Endothelial cell of umbilical vein (primary cell): ENCODE measurements at regions not wholly inside any gene's neighbourhood (a gene's known extent, or its start where the extent isn't known, plus 50 kb on each side); places are given as distances from the start of the nearest gene placed in this dataset.

Source experiments
- BruUV-seq: library from RNA; stranded (reverse); fragments of 400-500 nt; replicated peaks from 2 replicates; lab custom pipeline; 2021; lab: Mats Ljungman, UMichigan
- CTCF ChIA-PET: fragments of 300-600, 350-600 bp; sonication (Branson Sonifier 250); formaldehyde crosslinking; loops from one replicate; lab custom pipeline; 2021; ENCODE audit warnings: antibody characterized with exemption, inconsistent platforms; lab: Charles Lee
- POLR2A ChIA-PET: fragments of 300-600, 350-600 bp; sonication (Branson Sonifier 250); formaldehyde crosslinking; loops from one replicate; lab custom pipeline; 2021; ENCODE audit warnings: antibody characterized with exemption, inconsistent platforms; lab: Charles Lee
- DNase-seq: peaks from one replicate; pipeline ENCODE4 v3.0.0-alpha.2; 2011; ENCODE audit warnings: low read depth, low spot score
- FAIRE-seq: peaks from 2 replicates; lab custom pipeline; 2011; peaks lifted over from hg19 to GRCh38; lab: Jason Lieb, UNC
- H2AFZ ChIP-seq: 2 replicates; pipeline ENCODE4 v1.6.0; 2012; ENCODE audit warnings: low read depth, low read length, control low read depth, inconsistent platforms
- H3K27ac ChIP-seq: 2 replicates; pipeline ENCODE4 v1.5.1; 2011; ENCODE audit warnings: low read depth, mild to moderate bottlenecking, control low read depth, low read length, moderate library complexity; ENCODE audit not compliant: insufficient read depth
- H3K27me3 ChIP-seq, 2 experiments: 2 replicates each; pipeline versions ENCODE4 v1.6.0 to v1.6.1; 2011; ENCODE audit warnings: low read length in 2 of 2, mixed read lengths in 1 of 2; ENCODE audit not compliant: control insufficient read depth in 2 of 2, insufficient read depth in 2 of 2
- H3K36me3 ChIP-seq, 2 experiments: 2 replicates in 1 of 2; 3 replicates in 1 of 2; pipeline ENCODE4 v1.5.1; 2011; ENCODE audit warnings: low read length in 2 of 2, mild to moderate bottlenecking in 1 of 2, moderate library complexity in 1 of 2; ENCODE audit not compliant: control insufficient read depth in 2 of 2, insufficient read depth in 2 of 2; ENCODE audit errors: extremely low read depth in 1 of 2
- H3K4me1 ChIP-seq: 3 replicates; pipeline ENCODE4 v1.5.1; 2011; ENCODE audit warnings: mild to moderate bottlenecking, low read length; ENCODE audit not compliant: control insufficient read depth, insufficient read depth; ENCODE audit errors: extremely low read depth
- H3K4me2 ChIP-seq: 2 replicates; pipeline ENCODE4 v1.6.1; 2011; ENCODE audit warnings: low read length, control low read depth, mixed read lengths; ENCODE audit not compliant: insufficient read depth
- H3K4me3 ChIP-seq, 3 experiments: fragments of 200-600 bp in 1 of 3; sonication (generic), shearing (Covaris generic) in 1 of 3; replicated peaks in 1 of 3; 2 replicates each; pipeline ENCODE4 v1.5.1; 2011 to 2016; ENCODE audit warnings: control low read depth in 3 of 3, low read length in 3 of 3, mild to moderate bottlenecking in 2 of 3, inconsistent platforms in 1 of 3, low read depth in 1 of 3, moderate library complexity in 1 of 3; ENCODE audit not compliant: insufficient read depth in 1 of 3
- H3K79me2 ChIP-seq: 2 replicates; pipeline ENCODE4 v1.6.0; 2012; ENCODE audit warnings: low read length, inconsistent platforms; ENCODE audit not compliant: control insufficient read depth, insufficient read depth
- H3K9ac ChIP-seq: replicated peaks from 2 replicates; pipeline ENCODE3; 2011; ENCODE audit warnings: low read length, control low read depth; ENCODE audit not compliant: insufficient read depth; ENCODE audit errors: extremely low read depth
- H3K9me1 ChIP-seq: replicated peaks from 3 replicates; pipeline ENCODE4 v1.6.0; 2011; ENCODE audit warnings: mild to moderate bottlenecking, low read length; ENCODE audit not compliant: control insufficient read depth, insufficient read depth; ENCODE audit errors: extremely low read depth
- H3K9me3 ChIP-seq: replicated peaks from 2 replicates; pipeline ENCODE4 v1.5.1; 2012; ENCODE audit warnings: low read length, inconsistent platforms; ENCODE audit not compliant: control insufficient read depth, insufficient read depth
- H4K20me1 ChIP-seq: replicated peaks from 2 replicates; pipeline ENCODE3; 2011; ENCODE audit warnings: mild to moderate bottlenecking, low read length; ENCODE audit not compliant: control insufficient read depth, insufficient read depth; ENCODE audit errors: extremely low read depth
- CTCF ChIP-seq, 2 donors: IDR thresholded peaks; 1 replicate in 1 of 2; 2 replicates in 1 of 2; pipeline ENCODE4 v1.5.1; 2011; ENCODE audit warnings: low read length in 2 of 2, mild to moderate bottlenecking in 2 of 2, moderate library complexity in 2 of 2, control low read depth in 1 of 2, inconsistent platforms in 1 of 2, low read depth in 1 of 2; ENCODE audit not compliant: insufficient read depth in 1 of 2; ENCODE audit errors: extremely low read depth in 1 of 2
- EZH2 ChIP-seq: IDR thresholded peaks from 2 replicates; pipeline ENCODE4 v1.6.1; 2012; ENCODE audit warnings: borderline replicate concordance, low read depth, mild to moderate bottlenecking, moderate library complexity, low read length, inconsistent platforms; ENCODE audit not compliant: severe bottlenecking
- FOS ChIP-seq: IDR thresholded peaks from 2 replicates; pipeline ENCODE4 v1.6.1; 2011; ENCODE audit warnings: mild to moderate bottlenecking, low read length, moderate library complexity, borderline replicate concordance; ENCODE audit not compliant: insufficient read depth
- GATA2 ChIP-seq: IDR thresholded peaks from 2 replicates; pipeline ENCODE4 v1.7.0; 2011; ENCODE audit warnings: low read depth, mild to moderate bottlenecking, moderate library complexity, mixed read lengths, low read length; ENCODE audit not compliant: insufficient read length, insufficient read depth
- JUN ChIP-seq: IDR thresholded peaks from 2 replicates; pipeline ENCODE4 v1.6.1; 2011; ENCODE audit warnings: borderline replicate concordance, low read depth; ENCODE audit not compliant: insufficient read length, insufficient read depth
- MAX ChIP-seq: IDR thresholded peaks from 2 replicates; pipeline ENCODE4 v1.6.1; 2011; ENCODE audit not compliant: insufficient read depth, insufficient read length
- MYC ChIP-seq: IDR thresholded peaks from one replicate; pipeline ENCODE4 v1.6.1; 2011; ENCODE audit warnings: mild to moderate bottlenecking, low read depth, low read length
- POLR2A ChIP-seq: IDR thresholded peaks from 2 replicates; pipeline ENCODE4 v1.6.1; 2012; ENCODE audit warnings: low read depth, mild to moderate bottlenecking, control low read depth, low read length
- POLR2AphosphoS5 ChIP-seq: IDR thresholded peaks from 2 replicates; pipeline ENCODE4 v1.6.1; 2012; ENCODE audit warnings: low read depth, mild to moderate bottlenecking, control low read depth, low read length, moderate library complexity; ENCODE audit not compliant: insufficient read depth
- dilution Hi-C: fragments of 300-500 bp; cut with MboI; formaldehyde crosslinking; loops from one replicate; pipeline ENCODE4 v1.15.0; 2019; ENCODE audit warnings: low sequenced_read_pairs; ENCODE audit not compliant: extremely low pct_ligation_motif_present
- intact Hi-C: fragments of 100-400 bp; cut with micrococcal nuclease; formaldehyde crosslinking; loops from one replicate; pipeline ENCODE4 v1.10.0; 2022

- Histone ChIP-seq H3K79me2 (no peaks in the 10 kb centered on the region), H3K4me2 (no peak overlapping the region), H3K27me3 (no peaks in the 10 kb centered on the region), H3K4me3 (no peak overlapping the region), H3K9me3 (no peaks in the 10 kb centered on the region), H3K4me1 (no peaks in the 10 kb centered on the region), H3K27ac (no peak overlapping the region), H3K36me3 (no peaks in the 10 kb centered on the region), H3K9ac (no peak overlapping the region), H2AFZ (no peak overlapping the region), H4K20me1 (no peaks in the 10 kb centered on the region), H3K9me1 (no peaks in the 10 kb centered on the region)
- dilution Hi-C loops = no loop called here
- intact Hi-C loops = no loop called here
- DNase-seq (no peak), FAIRE-seq (no peak)
- POLR2A ChIA-PET = no interaction called here
- TF ChIP-seq POLR2AphosphoS5 (no peak), GATA2 (no peak), FOS (no peak), POLR2A (no peak), EZH2 (no peak), MYC (no peak)
- BruUV-seq = no TSS peak
- CTCF ChIA-PET = no interaction called here
Measured at GRCh38 chr15:69610858-69611257, 158.2 kb downstream of the RPLP1 start.

- no peak for DNase-seq
- BruUV-seq = no TSS peak
- H4K20me1 ChIP-seq = no peaks in the 10 kb centered on the region
- ChIA-PET CTCF (interaction anchor here (0.7 kb wide), 2 partner anchors 29 to 844 kb away, joined by 3 read pairs; no protein-coding TSS in a partner anchor), POLR2A (no interaction called here)
- H3K9ac ChIP-seq = no peak overlapping the region
- H3K9me3 ChIP-seq = no peaks in the 10 kb centered on the region
- intact Hi-C loops (no loop called here), dilution Hi-C loops (no loop called here)
- H3K4me2 ChIP-seq = no peak overlapping the region
- no peaks in the 10 kb centered on the region for H3K9me1 ChIP-seq
- no peak for TF ChIP-seq POLR2A
- no peak for TF ChIP-seq EZH2
- no peak for TF ChIP-seq GATA2
- TF ChIP-seq MAX = no peak
- TF ChIP-seq FOS = no peak
- TF ChIP-seq POLR2AphosphoS5 = no peak
- TF ChIP-seq JUN = no peak
- TF ChIP-seq CTCF (IDR thresholded peaks at IDR 0.05; ENCODE audit: extremely low read depth in 1 of 2, insufficient read depth in 1 of 2, low read depth in 1 of 2, low read length in 2 of 2) = no peak
- no peak for TF ChIP-seq MYC
- no peaks in the 10 kb centered on the region for H3K4me1 ChIP-seq
- no peak overlapping the region for H2AFZ ChIP-seq
- no peak for FAIRE-seq
- no peaks in the 10 kb centered on the region for H3K79me2 ChIP-seq
- no peak overlapping the region for H3K27ac ChIP-seq
- H3K4me3 ChIP-seq = no peak overlapping the region
- H3K27me3 ChIP-seq = no peaks in the 10 kb centered on the region
- H3K36me3 ChIP-seq = no peaks in the 10 kb centered on the region
Measured at GRCh38 chr15:69612112-69612511, 159.5 kb downstream of the RPLP1 start.
